NCI-H2227 (cell line): ENCODE measurements at regions not wholly inside any gene's neighbourhood (a gene's known extent, or its start where the extent isn't known, plus 50 kb on each side); places are given as distances from the start of the nearest gene placed in this dataset.
"Not testable (repeated sequence)": the region's sequence is repeated elsewhere in the genome, so short reads cannot be mapped to it uniquely, and the experiment has no call there.

Experiments used
- DNase-seq: peaks from one replicate; lab custom pipeline; 2025; ENCODE audit not compliant: unreplicated experiment; lab: John Stamatoyannopoulos, UW

DNA sequence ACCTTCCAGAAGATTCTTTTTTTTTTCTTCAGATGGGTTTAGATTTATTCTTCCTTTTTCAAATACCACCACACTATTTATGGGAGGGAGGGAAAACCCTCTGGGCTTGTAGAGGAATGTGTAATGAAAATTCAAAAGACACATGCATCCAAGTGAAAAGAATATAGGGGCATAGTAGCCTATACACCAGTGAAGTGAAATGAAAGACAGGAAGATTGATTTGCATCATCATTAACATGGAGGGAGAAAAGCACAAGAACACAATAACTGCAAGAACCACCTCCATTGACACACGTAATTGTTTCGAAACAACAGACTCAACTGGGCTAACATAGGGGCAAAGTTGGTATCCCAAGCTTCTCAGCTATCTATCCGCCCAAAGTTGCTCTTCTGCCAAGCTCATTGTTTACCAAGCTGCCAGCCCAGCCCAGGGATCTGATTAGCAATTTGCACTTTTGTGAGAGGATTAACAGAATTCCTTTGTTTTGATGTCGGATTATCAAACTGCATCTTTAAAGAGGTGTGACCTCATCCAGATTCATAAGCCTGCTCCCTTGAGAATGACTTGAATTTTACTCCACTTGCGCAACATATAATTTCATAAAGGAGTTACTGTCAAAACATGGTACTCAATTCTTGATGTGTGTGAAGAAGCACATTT, 430.5 kb upstream of the SOX5 start:
- DNase-seq: no peak

DNA sequence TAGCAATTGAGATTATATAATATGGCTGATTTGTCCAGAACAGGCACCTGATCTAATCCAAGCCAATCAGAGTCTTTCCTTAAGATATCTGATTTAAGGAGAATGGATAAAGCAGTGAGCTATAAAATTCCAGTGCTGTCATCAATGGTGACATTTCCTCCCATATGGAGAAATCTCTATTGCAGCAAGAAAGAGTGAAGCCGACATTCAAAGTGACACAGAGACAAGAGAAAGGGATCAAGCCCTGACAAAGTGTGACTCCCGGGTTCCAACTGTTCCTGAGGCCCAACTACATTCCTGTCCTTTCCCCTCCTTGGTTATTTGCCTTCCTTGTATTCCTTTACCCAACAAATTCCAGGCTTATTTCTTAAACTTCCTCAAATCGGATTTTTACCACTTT, 430.0 kb upstream of the SOX5 start:
- DNase-seq: no peak

GRCh38 chr12:24378548-24379407, 429.3 kb upstream of the SOX5 start:
- DNase-seq: peak; percentile 14

DNA sequence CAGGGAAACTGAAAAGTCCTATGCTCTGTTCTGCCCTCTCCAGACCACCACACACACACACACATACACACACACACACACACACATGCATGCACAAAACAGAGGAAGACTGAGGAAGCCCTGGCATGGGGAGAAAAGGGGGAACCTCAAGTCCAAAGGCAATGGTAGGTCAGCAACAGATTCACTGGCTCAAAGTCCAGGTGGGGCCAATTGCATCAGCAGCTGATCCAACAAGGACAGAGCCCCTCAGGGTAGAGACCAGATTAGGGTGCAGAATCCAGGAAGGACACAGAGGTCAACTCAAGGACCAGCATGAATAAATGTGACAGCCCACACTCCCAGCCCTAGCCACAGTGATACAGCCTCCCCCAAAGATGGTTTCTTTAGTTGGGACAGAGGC, 425.0 kb upstream of the SOX5 start:
- no peak for DNase-seq

- no peak for DNase-seq
Measured at GRCh38 chr12:24373004-24373403, 423.5 kb upstream of the SOX5 start.

- DNase-seq: no peak
Measured at GRCh38 chr12:24366514-24366913, 417.0 kb upstream of the SOX5 start.

- DNase-seq: no peak
Measured at GRCh38 chr12:24364921-24365320, 415.5 kb upstream of the SOX5 start.

- DNase-seq: peak; percentile 57
Measured at GRCh38 chr12:24363177-24363754, 413.8 kb upstream of the SOX5 start.

DNA sequence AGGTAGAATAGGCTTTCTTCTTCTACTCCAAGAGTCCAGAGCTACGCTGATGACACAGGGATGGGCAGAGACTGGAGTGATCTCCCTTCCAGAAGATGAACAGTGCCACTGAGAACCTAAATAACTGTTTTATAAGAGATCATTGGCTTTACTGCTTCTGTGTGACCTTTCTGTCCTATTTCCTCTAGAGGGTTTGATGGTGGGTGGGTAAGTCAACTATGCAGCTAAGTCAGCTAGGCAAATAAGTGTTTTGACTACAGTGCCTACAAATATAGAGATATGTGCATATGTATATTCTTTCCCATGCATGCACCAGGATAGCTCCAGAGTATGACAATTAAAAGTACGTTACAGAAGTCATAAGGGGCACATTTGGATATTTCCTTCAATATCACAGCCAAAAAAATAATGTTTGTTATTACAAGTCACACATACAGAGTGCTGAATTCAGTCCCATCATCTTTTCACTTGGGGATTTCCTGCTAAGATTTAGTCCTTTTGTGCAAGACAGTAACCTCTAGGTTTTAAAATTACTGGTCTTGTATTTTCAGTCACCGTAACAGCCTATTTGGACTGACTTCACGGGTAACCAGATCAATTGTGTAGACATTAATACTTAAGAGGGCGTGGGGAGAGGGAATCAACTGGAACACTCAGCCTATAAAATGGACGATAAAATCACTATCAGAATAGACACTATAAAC, 412.6 kb upstream of the SOX5 start:
- DNase-seq: peak; percentile 15

DNA sequence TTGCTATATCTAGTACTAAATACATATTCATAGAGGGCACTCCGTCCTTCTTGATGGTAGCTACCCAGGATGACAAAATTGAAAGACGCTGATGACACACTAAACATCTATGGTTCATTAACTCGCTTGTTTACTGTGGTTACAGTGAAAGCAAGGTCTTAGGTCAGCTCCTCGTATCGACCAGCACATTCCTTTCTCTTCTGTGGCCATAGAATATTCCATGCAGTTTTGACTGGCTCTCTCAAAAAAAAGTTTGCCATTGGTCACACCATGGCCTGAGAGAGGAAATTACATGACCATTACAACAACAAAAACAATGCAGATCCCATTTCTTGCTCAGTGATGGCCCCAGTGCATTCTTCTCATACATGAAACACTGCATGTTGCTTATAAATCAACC, 411.4 kb upstream of the SOX5 start:
- no peak for DNase-seq

DNA sequence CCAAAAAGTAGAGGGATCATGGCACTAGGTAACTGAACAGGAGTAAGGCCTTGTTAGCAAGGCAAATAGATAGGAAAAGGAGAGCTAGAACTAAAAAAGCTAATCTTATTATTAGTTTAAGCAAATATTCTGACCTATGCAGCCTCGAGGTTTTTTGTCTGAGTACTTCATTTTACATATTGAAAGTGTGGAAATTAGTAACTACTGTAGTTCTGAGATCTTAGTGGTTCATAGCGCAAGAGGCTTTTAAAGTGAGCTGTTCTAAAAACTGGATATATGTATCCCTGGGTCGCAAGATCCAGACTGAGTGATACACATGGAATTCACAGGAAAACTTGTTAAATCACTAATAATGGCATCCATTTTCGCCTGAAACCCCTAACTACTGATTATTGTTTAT, 411.0 kb upstream of the SOX5 start:
- no peak for DNase-seq

DNA sequence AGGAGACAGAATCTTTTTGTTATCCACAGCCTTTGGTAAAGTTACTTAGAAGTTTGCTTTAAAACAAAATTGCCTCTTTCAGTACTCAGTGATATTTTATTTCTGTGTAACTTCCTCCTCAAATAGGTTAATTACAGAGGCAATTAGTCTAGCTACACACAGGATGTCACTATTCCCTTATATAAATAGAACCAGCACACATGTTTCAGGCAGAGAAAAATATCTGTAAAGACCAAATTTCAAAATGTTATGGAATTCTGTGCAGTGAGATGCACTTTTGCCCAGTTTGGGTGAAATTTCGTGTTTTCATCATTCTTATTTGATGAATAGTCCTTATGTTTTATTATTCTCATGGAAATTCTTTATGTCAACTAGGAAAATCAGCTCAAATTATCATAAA, 410.6 kb upstream of the SOX5 start:
- no peak for DNase-seq

- DNase-seq: no peak
Measured at GRCh38 chr12:24359418-24359817, 409.9 kb upstream of the SOX5 start.

- no peak for DNase-seq
Measured at GRCh38 chr12:24356240-24356804, 406.9 kb upstream of the SOX5 start.

GRCh38 chr12:24352363-24352762, 402.9 kb upstream of the SOX5 start:
- no peak for DNase-seq

DNA sequence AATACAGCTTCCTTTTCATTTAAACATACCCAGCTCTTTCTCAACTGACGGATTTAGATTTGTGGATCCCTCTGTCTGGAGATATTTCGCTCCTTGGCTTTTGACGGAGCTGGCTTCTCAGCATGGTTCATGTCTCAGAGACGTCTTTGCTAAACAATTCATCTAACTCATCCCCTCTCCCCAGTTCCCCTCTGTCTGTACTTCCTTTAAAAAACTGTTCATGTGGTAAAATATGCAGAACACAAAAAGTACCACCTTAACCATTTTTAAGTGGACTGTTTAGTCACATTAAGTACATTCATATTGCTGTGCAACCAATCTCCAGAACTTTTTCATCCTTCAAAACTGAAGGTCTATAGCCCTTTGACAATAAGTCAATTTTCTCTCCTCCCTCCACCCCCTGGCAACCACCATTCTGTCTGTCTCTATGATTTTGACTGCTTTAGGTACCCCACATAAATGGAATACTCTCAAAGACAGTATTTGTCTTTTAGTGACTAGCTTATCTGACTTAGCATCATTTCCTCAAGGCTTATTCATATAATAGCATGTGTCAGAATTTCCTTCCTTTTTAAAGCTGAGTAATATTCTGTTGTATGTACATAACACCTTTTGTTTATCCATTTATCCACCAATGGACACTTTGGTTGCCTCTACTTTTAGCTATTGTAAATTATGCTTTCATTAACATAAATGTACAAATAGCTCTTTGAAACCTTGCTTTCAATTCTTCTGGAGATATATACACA, 399.8 kb upstream of the SOX5 start:
- no peak for DNase-seq

GRCh38 chr12:24348180-24348579, 398.7 kb upstream of the SOX5 start:
- DNase-seq: not testable (repeated sequence)

DNA sequence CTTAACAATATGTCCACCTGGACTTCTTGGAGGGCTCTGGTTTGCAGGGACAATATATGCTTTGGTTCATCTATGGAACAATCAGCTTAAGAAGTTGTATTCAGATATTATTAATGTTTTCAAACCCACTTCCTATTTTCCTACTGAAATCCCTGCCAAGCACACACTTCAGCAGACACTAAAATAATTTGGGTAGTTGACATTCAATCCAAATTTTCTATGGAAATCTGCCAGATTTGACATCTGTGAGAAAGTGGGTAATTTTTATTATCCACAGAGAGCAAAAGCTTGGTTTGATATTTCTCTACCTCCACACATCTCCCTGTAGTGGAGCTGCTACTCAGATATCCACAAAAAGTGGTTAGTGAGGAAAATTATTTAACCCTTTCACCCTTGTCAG, 378.8 kb upstream of the SOX5 start:
- DNase-seq: no peak

GRCh38 chr12:24325331-24325730, 375.9 kb upstream of the SOX5 start:
- DNase-seq: no peak

- DNase-seq: no peak
Measured at GRCh38 chr12:24307716-24308335, 358.4 kb upstream of the SOX5 start.
